ENCODE measurements at regions not wholly inside any gene's neighbourhood (a gene's known extent, or its start where the extent isn't known, plus 50 kb on each side); places are given as distances from the start of the nearest gene placed in this dataset.

DNA sequence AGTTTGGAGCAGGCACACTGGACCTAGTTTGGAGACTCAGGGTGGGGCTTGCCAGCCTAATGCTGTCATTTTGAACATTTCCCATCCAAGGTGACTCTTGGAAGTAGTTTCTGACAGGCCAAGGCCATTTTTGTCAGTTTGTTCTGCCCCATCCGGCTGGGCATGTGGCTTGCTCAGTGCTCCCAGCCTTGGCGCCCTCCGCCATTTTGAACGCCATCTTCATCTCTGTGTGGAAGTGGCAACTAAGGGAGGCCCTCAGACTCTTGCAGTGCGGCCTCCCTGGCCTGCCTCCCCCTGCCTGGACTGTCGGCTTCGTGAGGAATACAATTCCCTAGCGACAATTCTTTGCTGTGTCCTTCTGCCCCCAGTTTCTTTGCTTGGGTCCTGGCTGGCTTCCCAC is 150.6 kb upstream of the RGMA start:
- no peak for DNase-seq (ENCODE audit: extremely low spot score)
- ChIA-PET CTCF (interaction anchor here (1.2 kb wide), 1 partner anchor 15 kb away, joined by 3 read pairs; no protein-coding TSS in a partner anchor), POLR2A (no interaction called here)
- TF ChIP-seq, protein P1, sequence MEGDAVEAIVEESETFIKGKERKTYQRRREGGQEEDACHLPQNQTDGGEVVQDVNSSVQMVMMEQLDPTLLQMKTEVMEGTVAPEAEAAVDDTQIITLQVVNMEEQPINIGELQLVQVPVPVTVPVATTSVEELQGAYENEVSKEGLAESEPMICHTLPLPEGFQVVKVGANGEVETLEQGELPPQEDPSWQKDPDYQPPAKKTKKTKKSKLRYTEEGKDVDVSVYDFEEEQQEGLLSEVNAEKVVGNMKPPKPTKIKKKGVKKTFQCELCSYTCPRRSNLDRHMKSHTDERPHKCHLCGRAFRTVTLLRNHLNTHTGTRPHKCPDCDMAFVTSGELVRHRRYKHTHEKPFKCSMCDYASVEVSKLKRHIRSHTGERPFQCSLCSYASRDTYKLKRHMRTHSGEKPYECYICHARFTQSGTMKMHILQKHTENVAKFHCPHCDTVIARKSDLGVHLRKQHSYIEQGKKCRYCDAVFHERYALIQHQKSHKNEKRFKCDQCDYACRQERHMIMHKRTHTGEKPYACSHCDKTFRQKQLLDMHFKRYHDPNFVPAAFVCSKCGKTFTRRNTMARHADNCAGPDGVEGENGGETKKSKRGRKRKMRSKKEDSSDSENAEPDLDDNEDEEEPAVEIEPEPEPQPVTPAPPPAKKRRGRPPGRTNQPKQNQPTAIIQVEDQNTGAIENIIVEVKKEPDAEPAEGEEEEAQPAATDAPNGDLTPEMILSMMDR (IDR thresholded peaks at IDR 0.05; ENCODE audit: control extremely low read depth, extremely low read depth, low read depth, missing control alignments), result no peak

DNA sequence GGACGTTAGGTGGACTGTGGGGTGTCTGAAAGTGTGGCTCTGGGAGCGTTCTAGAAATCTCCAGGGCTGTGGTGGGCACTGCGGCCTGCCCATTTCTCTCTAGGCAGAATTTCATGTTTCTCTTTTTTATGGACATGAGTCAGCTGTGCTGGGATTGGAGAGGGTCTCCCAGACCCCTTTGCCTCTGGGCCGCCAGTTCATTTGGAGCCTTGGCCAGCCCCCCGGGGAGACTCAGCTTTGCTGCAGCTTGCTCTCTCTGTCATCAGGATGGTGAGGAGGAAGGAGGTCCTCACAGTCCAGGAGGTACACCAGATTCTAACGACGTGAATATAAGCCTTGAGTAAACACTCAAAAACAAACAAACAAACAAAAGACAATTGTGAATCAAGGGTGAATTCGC is 149.6 kb upstream of the RGMA start:
- ChIA-PET CTCF (no interaction called here), POLR2A (no interaction called here)
- TF ChIP-seq, protein P1 (IDR thresholded peaks at IDR 0.05; ENCODE audit: control extremely low read depth, extremely low read depth, low read depth, missing control alignments), result no peak
- no peak for DNase-seq (ENCODE audit: extremely low spot score)

DNA sequence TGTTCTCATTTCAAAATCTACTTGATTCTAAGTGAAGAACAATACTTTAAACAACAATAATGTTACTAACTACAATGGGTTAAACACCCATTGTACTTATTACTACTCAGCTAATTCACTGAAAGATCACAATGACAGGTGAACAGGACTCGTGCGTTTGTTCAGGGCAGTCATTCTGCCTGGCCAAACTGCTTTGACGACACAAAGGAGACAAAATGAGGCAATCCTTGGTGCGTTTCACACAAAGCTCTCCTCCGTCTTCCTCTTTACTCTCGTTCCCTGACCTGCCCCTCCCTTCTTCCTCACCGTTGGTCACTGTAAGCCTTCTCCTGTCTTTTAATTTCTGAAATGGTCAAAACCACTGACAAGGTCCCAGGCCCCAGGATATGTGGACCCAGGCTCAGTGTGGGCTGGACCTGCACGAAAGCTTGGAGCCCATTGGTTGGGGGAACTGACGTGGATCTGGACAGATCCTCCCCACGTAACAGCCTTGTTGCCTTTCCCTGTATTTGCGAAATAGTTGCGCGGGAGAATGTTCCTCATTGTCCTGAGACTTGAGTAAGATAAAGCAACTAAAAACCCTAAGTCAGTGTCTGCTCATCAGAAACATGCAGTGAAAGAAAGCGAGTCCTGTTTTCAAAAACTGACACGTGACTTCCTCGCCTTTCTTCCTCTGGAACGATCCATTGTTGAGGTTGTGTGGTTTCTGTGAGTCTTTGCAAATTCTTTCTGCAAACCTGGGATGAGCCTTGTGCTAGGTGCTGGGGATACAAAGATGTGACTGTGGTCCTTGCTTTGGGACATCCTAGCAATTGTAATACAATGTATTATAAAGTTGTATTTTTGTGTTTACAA is 147.1 kb upstream of the RGMA start:
- CTCF ChIA-PET, result interaction anchor here (1.1 kb wide), 1 partner anchor 15 kb away, joined by 4 read pairs; no protein-coding TSS in a partner anchor
- DNase-seq (ENCODE audit: extremely low spot score), result no peak
- POLR2A ChIA-PET, result no interaction called here
- TF ChIP-seq, protein P1 (IDR thresholded peaks at IDR 0.05; ENCODE audit: control extremely low read depth, extremely low read depth, low read depth, missing control alignments), result no peak

DNA sequence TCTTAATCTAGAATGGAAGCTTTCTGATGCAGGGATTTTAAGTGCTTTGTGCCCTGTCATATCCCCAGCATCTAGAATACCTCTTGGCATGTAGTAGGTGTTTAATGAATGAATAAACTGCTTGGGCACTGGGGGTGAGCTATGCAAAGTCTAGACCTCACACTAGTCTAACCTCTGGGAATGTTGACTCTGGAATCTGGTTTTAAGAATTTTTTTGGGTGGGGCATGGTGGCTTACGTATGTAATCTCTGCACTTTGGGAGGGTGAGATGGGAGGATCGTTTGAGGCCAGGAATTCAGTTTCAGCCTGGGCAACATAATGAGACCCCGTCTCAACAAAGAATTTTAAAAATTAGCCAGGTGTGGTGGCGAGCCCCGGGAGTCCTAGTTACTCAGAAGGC is 146.3 kb upstream of the RGMA start:
- TF ChIP-seq, protein P1 (IDR thresholded peaks at IDR 0.05; ENCODE audit: control extremely low read depth, extremely low read depth, low read depth, missing control alignments), result no peak
- ChIA-PET CTCF (interaction anchor here (1.1 kb wide), 1 partner anchor 16 kb away, joined by 4 read pairs; no protein-coding TSS in a partner anchor), POLR2A (no interaction called here)
- DNase-seq (ENCODE audit: extremely low spot score), result no peak

DNA sequence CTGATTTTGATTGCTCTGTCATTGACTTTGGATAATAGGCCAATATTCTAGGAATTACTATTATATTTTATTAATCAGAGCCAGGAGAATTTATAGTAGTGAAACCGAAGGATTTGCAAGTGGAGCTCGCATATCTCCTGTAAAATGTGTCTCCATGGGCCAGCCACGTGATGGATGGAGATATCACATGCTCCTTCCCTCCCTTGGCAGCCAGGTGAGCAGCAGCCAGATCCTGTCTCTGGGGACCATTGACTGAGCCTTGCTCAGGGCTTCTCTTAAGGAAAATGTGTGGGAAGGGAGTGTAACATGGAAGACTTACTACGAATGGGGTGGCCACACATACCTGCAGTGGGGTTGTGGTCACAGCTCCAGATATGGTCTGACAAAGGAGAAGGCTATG is 144.7 kb upstream of the RGMA start:
- no peak for DNase-seq (ENCODE audit: extremely low spot score)
- TF ChIP-seq, protein P1 (IDR thresholded peaks at IDR 0.05; ENCODE audit: control extremely low read depth, extremely low read depth, low read depth, missing control alignments), result no peak
- ChIA-PET POLR2A (no interaction called here), CTCF (no interaction called here)

DNA sequence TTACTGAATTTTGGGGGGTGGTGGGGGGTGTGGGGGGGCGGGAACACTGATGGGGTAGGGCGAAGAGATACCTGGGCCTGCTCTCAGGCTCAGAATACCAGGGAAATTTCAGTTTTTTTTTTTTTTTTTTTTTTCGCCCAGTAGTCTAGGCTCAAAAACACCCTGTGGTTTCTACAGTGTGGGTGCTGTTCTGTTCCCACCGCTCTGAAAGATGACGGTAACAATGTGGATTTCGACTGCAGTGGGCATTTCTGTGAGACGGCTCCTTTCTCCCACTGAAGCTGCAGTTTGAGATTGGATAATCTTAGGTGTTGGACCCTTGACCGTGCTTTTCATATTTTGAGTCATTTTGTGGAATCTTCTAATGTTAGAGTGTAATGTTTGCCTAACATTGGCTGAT is 143.8 kb upstream of the RGMA start:
- CTCF ChIA-PET, result no interaction called here
- TF ChIP-seq, protein P1 (IDR thresholded peaks at IDR 0.05; ENCODE audit: control extremely low read depth, extremely low read depth, low read depth, missing control alignments), result no peak

More for the DNA sequence above, 143.8 kb upstream of the RGMA start:
- no peak for DNase-seq (ENCODE audit: extremely low spot score)
- POLR2A ChIA-PET, result no interaction called here

All from GM10248 (cell line).